IMR-90 (cell line): ENCODE measurements at regions not wholly inside any gene's neighbourhood (a gene's known extent, or its start where the extent isn't known, plus 50 kb on each side); places are given as distances from the start of the nearest gene placed in this dataset.

Source experiments
- ATAC-seq: fragments of 200-7000 bp; cut with Tn5 transposase; 2 replicates; pipeline ENCODE4 v1.9.1; 2020; ENCODE audit warnings: low read depth, mild to moderate bottlenecking, moderate library complexity
- BruUV-seq: library from RNA; stranded (reverse); fragments of 400-500 nt; replicated peaks from 2 replicates; lab custom pipeline; 2021; lab: Mats Ljungman, UMichigan
- CTCF ChIA-PET: fragments of 300-600 bp; formaldehyde crosslinking; extraction: SDS; loops from one replicate; lab custom pipeline; 2021; ENCODE audit warnings: antibody characterized with exemption; lab: Yijun Ruan, JAX
- POLR2A ChIA-PET: fragments of 300-600 bp; sonication (Branson Sonifier 250); formaldehyde crosslinking; loops from one replicate; lab custom pipeline; 2022; ENCODE audit warnings: antibody characterized with exemption; ENCODE audit not compliant: unreplicated experiment; lab: Charles Lee
- DNase-seq: peaks from one replicate; pipeline ENCODE4 v3.0.0; 2013
- H2AFZ ChIP-seq: replicated peaks from 2 replicates; pipeline ENCODE3; 2013; ENCODE audit warnings: low read length, mild to moderate bottlenecking; ENCODE audit not compliant: poor library complexity
- H2AK5ac ChIP-seq: 2 replicates; pipeline ENCODE4 v1.6.1; 2013; ENCODE audit warnings: low read depth, low read length, inconsistent platforms
- H2AK9ac ChIP-seq: replicated peaks from 2 replicates; pipeline ENCODE3; 2013; ENCODE audit warnings: mild to moderate bottlenecking, low read depth, low read length, moderate library complexity; ENCODE audit not compliant: poor library complexity
- H2BK120ac ChIP-seq: 2 replicates; pipeline ENCODE4 v1.6.1; 2013; ENCODE audit warnings: low read depth, low read length, inconsistent platforms
- H2BK15ac ChIP-seq: 3 replicates; pipeline ENCODE4 v1.6.1; 2013; ENCODE audit warnings: low read depth, low read length, inconsistent platforms
- H2BK20ac ChIP-seq: 2 replicates; pipeline ENCODE4 v1.6.1; 2013; ENCODE audit warnings: low read depth, mild to moderate bottlenecking, inconsistent platforms, low read length, moderate library complexity
- H2BK5ac ChIP-seq: 2 replicates; pipeline ENCODE4 v1.6.1; 2013; ENCODE audit warnings: mild to moderate bottlenecking, low read depth, low read length, inconsistent platforms; ENCODE audit not compliant: poor library complexity, severe bottlenecking
- H3K14ac ChIP-seq: replicated peaks from 2 replicates; pipeline ENCODE4 v1.6.1; 2013; ENCODE audit warnings: low read depth, low read length, inconsistent platforms
- H3K18ac ChIP-seq: 2 replicates; pipeline ENCODE4 v1.6.1; 2013; ENCODE audit warnings: low read depth, low read length, control low read depth
- H3K23ac ChIP-seq: 2 replicates; pipeline ENCODE4 v1.6.1; 2013; ENCODE audit warnings: low read depth, low read length, inconsistent platforms
- H3K27ac ChIP-seq: 2 replicates; pipeline ENCODE4 v1.5.1; 2013; ENCODE audit warnings: mild to moderate bottlenecking, control low read depth, low read length; ENCODE audit not compliant: insufficient read depth
- H3K27me3 ChIP-seq: 2 replicates; pipeline ENCODE4 v1.6.1; 2013; ENCODE audit warnings: low read length; ENCODE audit not compliant: control insufficient read depth, insufficient read depth
- H3K36me3 ChIP-seq: 2 replicates; pipeline ENCODE4 v1.6.1; 2013; ENCODE audit warnings: low read length, mixed read lengths; ENCODE audit not compliant: control insufficient read depth, insufficient read depth
- H3K4ac ChIP-seq: 2 replicates; pipeline ENCODE4 v1.6.1; 2013; ENCODE audit warnings: low read depth, low read length, inconsistent platforms
- H3K4me1 ChIP-seq: 2 replicates; pipeline ENCODE4 v1.6.1; 2013; ENCODE audit warnings: low read length, mixed read lengths; ENCODE audit not compliant: control insufficient read depth, insufficient read depth
- H3K4me2 ChIP-seq: 2 replicates; pipeline ENCODE4 v1.6.1; 2013; ENCODE audit warnings: low read depth, mild to moderate bottlenecking, control low read depth, low read length, moderate library complexity
- H3K4me3 ChIP-seq: 2 replicates; pipeline ENCODE4 v1.5.1; 2013; ENCODE audit warnings: low read depth, mild to moderate bottlenecking, control low read depth, low read length, moderate library complexity; ENCODE audit not compliant: insufficient read depth
- H3K56ac ChIP-seq: 2 replicates; pipeline ENCODE4 v1.6.1; 2013; ENCODE audit warnings: low read length, inconsistent platforms; ENCODE audit not compliant: insufficient read depth; ENCODE audit errors: extremely low read depth
- H3K79me1 ChIP-seq, 2 experiments: 2 replicates each; pipeline ENCODE4 v1.6.1; 2013; ENCODE audit warnings: low read length in 2 of 2, inconsistent platforms in 1 of 2, low read depth in 1 of 2
- H3K9ac ChIP-seq: 2 replicates; pipeline ENCODE4 v1.6.1; 2013; ENCODE audit warnings: low read depth, low read length, control low read depth
- H3K9me1 ChIP-seq: 2 replicates; pipeline ENCODE4 v1.6.1; 2013; ENCODE audit warnings: low read length, inconsistent platforms; ENCODE audit not compliant: insufficient read depth
- H3K9me3 ChIP-seq: 2 replicates; pipeline ENCODE4 v1.6.1; 2013; ENCODE audit warnings: low read length; ENCODE audit not compliant: control insufficient read depth, insufficient read depth
- H4K20me1 ChIP-seq: 2 replicates; pipeline ENCODE4 v1.6.1; 2013; ENCODE audit warnings: low read length, inconsistent platforms; ENCODE audit not compliant: insufficient read depth
- H4K5ac ChIP-seq: 2 replicates; pipeline ENCODE4 v1.6.1; 2013; ENCODE audit warnings: mild to moderate bottlenecking, low read depth, low read length, control low read depth
- H4K8ac ChIP-seq, 2 experiments: 2 replicates each; pipeline ENCODE4 v1.6.1; 2013; ENCODE audit warnings: low read depth in 2 of 2, low read length in 2 of 2, control low read depth in 1 of 2, inconsistent platforms in 1 of 2
- H4K91ac ChIP-seq: 2 replicates; pipeline ENCODE4 v1.6.1; 2013; ENCODE audit warnings: low read depth, low read length, inconsistent platforms; ENCODE audit not compliant: insufficient read depth
- BHLHE40 ChIP-seq: fragments of 150-350 bp; IDR thresholded peaks from 2 replicates; pipeline ENCODE4 v1.6.1; 2016; ENCODE audit warnings: mild to moderate bottlenecking, low read depth, low read length
- ELK1 ChIP-seq: fragments of 150-350 bp; IDR thresholded peaks from 2 replicates; pipeline ENCODE4 v1.6.1; 2016; ENCODE audit warnings: low read depth, mild to moderate bottlenecking, low read length, moderate library complexity, borderline replicate concordance
- FOS ChIP-seq: fragments of 150-350 bp; IDR thresholded peaks from 2 replicates; pipeline ENCODE4 v1.6.1; 2016; ENCODE audit warnings: low read depth, low read length
- MXI1 ChIP-seq: IDR thresholded peaks from 2 replicates; pipeline ENCODE4 v1.6.1; 2012; ENCODE audit warnings: low read depth, mild to moderate bottlenecking, low read length, moderate library complexity, borderline replicate concordance
- POLR2A ChIP-seq: IDR thresholded peaks from 2 replicates; pipeline ENCODE4 v1.6.1; 2012; ENCODE audit warnings: mild to moderate bottlenecking, low read depth, low read length
- RCOR1 ChIP-seq: IDR thresholded peaks from 2 replicates; pipeline ENCODE4 v1.6.1; 2012; ENCODE audit warnings: mild to moderate bottlenecking, low read length, improper control_type of control experiment; ENCODE audit not compliant: insufficient replicate concordance
- RFX5 ChIP-seq: IDR thresholded peaks from 2 replicates; pipeline ENCODE4 v1.8.0; 2012; ENCODE audit warnings: low read depth, mild to moderate bottlenecking, low read length, moderate library complexity
- SMC3 ChIP-seq: fragments of 150-350 bp; IDR thresholded peaks from 2 replicates; pipeline ENCODE4 v1.6.1; 2016; ENCODE audit warnings: low read depth, mild to moderate bottlenecking, antibody characterized with exemption, low read length, moderate library complexity
- dilution Hi-C: fragments of 300-500 bp; cut with HindIII; formaldehyde crosslinking; loops from one replicate; pipeline ENCODE4 v1.14.3; 2018; ENCODE audit warnings: low sequenced_read_pairs; ENCODE audit not compliant: unreplicated experiment
- in situ Hi-C: fragments of 300-500 bp; cut with MboI; formaldehyde crosslinking; loops from 3 replicates; pipeline ENCODE4 v1.14.3; 2019; ENCODE audit warnings: low sequenced_read_pairs, inconsistent platforms, mixed read lengths
- intact Hi-C: fragments of 100-400 bp; cut with micrococcal nuclease; formaldehyde crosslinking; loops from 2 replicates; pipeline ENCODE4 v1.10.0; 2022

DNA sequence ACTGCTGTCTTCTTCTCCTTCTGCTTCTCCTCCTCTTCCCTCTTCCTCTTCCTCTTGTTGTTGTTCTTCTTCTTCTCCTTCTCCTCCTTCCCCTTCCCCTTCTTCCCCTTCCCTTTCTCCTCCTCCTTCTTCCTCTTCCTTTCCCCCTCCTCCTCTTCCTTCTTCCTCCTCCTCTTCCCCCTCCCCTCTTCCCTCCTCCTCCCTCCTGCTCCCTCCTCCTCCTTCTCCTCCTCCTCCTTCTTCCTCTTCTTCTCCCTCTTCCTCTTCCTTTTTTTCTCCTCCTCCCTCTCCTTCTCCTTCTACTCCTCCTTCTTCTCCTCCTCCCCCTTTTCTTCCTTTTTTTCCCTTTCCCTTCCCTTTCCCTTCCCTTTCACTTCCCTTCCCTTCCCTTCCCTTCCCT lies 245.0 kb upstream of the IRX5 start:
- Histone ChIP-seq H2BK20ac (no peak overlapping the region), H3K9me1 (no peaks in the 10 kb centered on the region), H3K79me1 (no peaks in the 10 kb centered on the region), H4K8ac (no peak overlapping the region), H3K27ac (no peak overlapping the region), H3K4ac (no peak overlapping the region), H3K9me3 (no peaks in the 10 kb centered on the region), H2AK9ac (no peak overlapping the region), H2AK5ac (no peak overlapping the region), H3K56ac (no peak overlapping the region), H2BK120ac (no peak overlapping the region), H4K20me1 (no peaks in the 10 kb centered on the region), H4K91ac (no peak overlapping the region), H3K4me3 (no peak overlapping the region), H3K4me1 (no peaks in the 10 kb centered on the region), H2AFZ (no peak overlapping the region), H2BK15ac (no peak overlapping the region), H3K9ac (no peak overlapping the region), H3K4me2 (no peak overlapping the region), H3K14ac (no peak overlapping the region), H3K27me3 (no peaks in the 10 kb centered on the region), H3K18ac (no peak overlapping the region), H2BK5ac (no peak overlapping the region), H3K23ac (no peak overlapping the region), H3K36me3 (no peaks in the 10 kb centered on the region), H4K5ac (no peak overlapping the region)
- no peak for TF ChIP-seq SMC3
- TF ChIP-seq POLR2A: no peak
- TF ChIP-seq RCOR1: no peak
- TF ChIP-seq MXI1: no peak
- TF ChIP-seq FOS: no peak
- no peak for TF ChIP-seq BHLHE40
- TF ChIP-seq ELK1: no peak
- no peak for TF ChIP-seq RFX5
- CTCF ChIA-PET: no interaction called here
- no peak for ATAC-seq
- no TSS peak for BruUV-seq
- dilution Hi-C loops: no loop called here
- intact Hi-C loops: no loop called here
- no peak for DNase-seq
- POLR2A ChIA-PET: no interaction called here
- in situ Hi-C loops: no loop called here
